ENCODE measurements at regions not wholly inside any gene's neighbourhood (a gene's known extent, or its start where the extent isn't known, plus 50 kb on each side); places are given as distances from the start of the nearest gene placed in this dataset.
"Not testable (repeated sequence)": the region's sequence is repeated elsewhere in the genome, so short reads cannot be mapped to it uniquely, and the experiment has no call there.

DNA sequence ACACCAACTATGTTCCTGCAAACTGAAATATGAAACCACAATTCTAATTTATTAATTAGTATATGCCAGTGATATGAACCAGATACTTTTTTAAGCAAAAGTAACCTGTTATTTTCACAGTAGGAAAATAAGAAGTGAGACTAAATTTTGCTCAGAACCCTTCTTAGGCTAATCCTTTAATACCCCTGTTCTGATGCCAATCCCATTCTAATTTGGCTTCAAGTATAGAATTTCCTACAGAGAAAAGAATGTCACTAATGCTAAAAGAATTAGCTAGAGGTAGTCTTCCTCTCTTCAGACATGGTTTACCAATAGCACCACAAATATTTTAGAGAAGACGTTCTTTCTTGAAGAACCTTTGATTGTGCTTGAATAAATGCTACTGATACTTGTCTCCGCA is 758.4 kb downstream of the FLRT2 start:
- no peak for DNase-seq (ENCODE audit: low read depth in 2 of 2)

DNA sequence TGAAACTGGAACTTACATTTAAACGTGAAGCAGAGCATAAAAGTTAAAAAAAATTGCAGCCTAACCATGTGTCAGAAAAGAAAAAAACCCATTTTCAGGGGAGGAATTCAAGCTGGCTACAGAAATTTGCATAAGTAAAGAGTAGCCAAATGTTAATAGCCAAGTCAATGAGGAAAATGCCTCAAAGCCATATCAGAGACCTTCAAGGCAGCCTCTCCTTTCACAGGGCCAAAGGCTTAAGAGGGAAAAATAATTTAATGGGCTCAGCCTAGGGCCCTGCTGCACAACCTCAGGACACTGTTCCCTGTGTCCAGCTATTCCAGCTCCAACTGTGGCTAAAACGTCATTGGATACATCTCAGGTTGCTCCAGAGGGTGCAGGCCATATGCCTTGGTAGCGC is 749.5 kb downstream of the FLRT2 start:
- no peak for DNase-seq (ENCODE audit: low read depth in 2 of 2)

- no peak for DNase-seq (ENCODE audit: low read depth in 2 of 2)
Measured at GRCh38 chr14:86257973-86258372, 728.0 kb downstream of the FLRT2 start.

DNA sequence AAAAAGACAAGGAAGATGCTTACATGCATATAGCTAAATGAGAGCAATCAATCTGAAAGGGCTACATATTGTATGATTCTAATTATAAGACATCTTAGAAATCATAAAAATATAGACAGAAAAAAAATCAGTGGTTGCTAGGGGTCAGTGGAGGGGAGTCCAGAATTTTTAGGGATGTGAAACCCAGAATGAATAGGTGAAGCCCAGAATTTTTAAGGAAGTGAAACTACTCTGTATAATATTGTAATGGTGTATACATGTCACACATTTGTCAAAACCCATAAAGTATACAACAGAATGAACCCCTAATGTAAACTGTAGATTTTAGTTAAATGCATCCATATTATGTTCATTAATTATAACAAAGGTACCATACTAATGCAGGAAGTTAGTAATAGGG is 713.2 kb downstream of the FLRT2 start:
- DNase-seq (ENCODE audit: low read depth in 2 of 2): no peak

DNA sequence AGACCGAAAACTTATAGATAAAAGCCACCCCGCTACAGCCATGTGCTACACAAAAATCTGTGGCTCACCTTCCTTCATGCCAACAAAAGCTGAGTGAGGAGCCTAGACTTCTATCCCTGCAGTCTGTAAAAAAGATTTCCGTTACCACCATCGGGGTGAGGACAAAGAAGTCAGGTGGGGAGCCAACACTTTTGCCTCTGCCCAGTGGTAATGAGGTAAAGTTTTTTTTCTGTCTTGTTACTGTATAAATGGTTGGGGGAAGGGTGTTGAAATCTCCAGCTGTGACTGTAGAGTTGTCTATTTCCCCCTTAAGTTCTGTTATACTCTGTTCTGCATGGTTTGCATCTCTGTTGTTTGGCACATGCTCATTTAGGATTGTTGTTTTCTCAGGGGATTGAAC is 707.8 kb downstream of the FLRT2 start:
- DNase-seq (ENCODE audit: low read depth in 2 of 2): no peak

- no peak for DNase-seq (ENCODE audit: low read depth in 2 of 2)
Measured at GRCh38 chr14:86221755-86222154, 691.8 kb downstream of the FLRT2 start.

- no peak for DNase-seq (ENCODE audit: low read depth in 2 of 2)
Measured at GRCh38 chr14:86221000-86221399, 691.1 kb downstream of the FLRT2 start.

- no peak for DNase-seq (ENCODE audit: low read depth in 2 of 2)
Measured at GRCh38 chr14:86217523-86217922, 687.6 kb downstream of the FLRT2 start.

DNA sequence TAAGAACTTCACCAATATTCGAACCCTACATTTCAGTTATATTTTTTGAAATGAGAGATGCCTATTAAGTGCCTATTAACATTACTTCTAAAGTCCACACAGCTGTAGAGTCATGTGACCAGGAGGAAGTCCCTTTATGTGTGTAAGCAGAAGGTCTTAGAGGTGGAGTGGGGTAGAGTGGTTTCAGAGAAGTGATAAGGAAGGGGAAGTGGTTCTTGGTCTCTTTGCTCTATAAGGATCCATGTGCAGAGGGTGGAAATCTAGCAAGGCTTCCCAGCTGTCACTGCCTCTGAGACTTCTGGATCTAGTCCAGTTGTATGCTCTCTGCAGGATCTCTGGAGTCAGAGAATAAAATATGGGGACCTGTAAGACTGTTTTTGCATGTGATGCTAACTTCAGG is 673.9 kb downstream of the FLRT2 start:
- no peak for DNase-seq (ENCODE audit: low read depth in 2 of 2)

- DNase-seq (ENCODE audit: low read depth in 2 of 2): peak in 1 of 2 experiments; percentile 3
Measured at GRCh38 chr14:86196471-86196870, 666.5 kb downstream of the FLRT2 start.

DNA sequence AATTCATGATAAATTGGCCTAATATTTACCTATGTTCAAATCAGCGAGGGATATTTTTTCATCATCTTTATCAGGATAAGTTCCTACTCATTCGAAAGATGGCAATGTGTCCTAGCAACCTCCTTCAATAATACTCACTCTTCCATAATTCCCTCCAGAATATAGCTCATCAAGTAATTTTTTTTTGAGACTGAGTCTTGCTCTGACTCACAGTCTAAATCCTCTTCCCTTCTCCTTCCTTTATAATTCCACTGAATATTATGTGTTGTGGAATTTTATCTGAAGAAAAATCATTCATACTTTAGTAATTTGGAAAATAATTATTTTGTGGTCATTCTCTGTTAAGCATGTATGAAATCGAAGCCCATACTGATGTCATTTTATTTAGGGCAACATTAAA is 663.8 kb downstream of the FLRT2 start:
- DNase-seq (ENCODE audit: low read depth in 2 of 2): no peak

GRCh38 chr14:86179980-86180379 is 650.0 kb downstream of the FLRT2 start:
- no peak for DNase-seq (ENCODE audit: low read depth in 2 of 2)

DNA sequence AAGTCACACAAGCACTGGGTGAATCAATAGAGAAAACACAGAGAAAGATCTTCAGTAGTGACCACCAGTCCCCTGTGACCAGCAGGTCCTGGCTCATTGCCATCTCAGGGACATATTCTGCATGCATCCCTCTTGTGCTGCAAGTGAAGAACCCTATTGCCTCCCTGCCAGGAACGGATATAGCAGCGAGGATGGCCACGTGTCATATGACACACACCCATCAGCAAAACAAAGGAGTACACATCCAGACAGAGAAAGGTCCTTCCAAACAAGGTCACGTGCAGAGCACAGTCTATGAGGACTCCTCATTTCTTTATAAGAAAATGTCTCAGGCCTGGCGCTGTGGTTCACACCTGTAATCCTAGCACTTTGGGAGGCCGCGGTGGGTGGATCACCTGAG is 638.4 kb downstream of the FLRT2 start:
- DNase-seq (ENCODE audit: low read depth in 2 of 2): no peak

GRCh38 chr14:86166541-86166940 is 636.6 kb downstream of the FLRT2 start:
- no peak for DNase-seq (ENCODE audit: low read depth in 2 of 2)

DNA sequence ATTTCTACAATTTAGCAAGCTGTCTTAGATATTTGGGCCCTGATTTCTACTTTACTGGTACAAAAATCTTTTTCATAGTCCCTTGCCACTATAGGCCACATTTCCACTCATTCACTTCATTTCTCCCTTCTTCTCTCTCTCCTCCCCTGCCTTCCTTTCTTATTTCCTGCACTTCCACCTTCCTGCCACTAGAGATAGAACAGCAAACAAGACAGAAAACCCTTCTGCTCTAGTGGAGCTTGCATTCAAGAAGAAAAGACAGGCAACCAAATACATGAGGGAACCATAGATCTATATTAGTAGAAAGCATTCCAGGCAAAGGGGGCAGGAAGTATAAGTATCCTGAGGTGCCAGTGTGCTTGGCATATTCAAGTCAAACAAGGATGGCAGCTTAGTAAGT is 623.5 kb downstream of the FLRT2 start:
- DNase-seq (ENCODE audit: low read depth in 2 of 2): no peak

DNA sequence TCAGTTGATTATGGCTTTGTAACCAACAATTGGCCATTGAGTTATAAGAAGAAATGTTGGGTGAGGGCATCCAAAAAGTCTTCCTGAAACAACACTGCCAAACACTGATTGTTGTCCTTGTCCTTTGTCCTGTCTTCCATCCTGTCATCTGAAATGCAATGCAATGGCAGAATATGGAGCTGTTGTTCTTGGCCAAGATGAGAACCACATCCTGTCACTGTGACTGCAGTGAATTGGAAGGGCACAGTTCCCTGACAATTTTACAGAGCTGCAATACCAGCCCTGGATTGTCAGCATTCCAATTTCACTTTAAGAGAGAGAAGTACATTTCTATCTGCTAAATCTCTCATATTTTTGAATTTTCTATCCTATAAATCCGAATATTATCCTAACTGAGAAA is 613.3 kb downstream of the FLRT2 start:
- no peak for DNase-seq (ENCODE audit: low read depth in 2 of 2)

GRCh38 chr14:86141966-86142365 is 612.0 kb downstream of the FLRT2 start:
- DNase-seq (ENCODE audit: low read depth in 2 of 2): no peak

- DNase-seq (ENCODE audit: low read depth in 2 of 2): no peak
Measured at GRCh38 chr14:86129426-86129825, 599.5 kb downstream of the FLRT2 start.

DNA sequence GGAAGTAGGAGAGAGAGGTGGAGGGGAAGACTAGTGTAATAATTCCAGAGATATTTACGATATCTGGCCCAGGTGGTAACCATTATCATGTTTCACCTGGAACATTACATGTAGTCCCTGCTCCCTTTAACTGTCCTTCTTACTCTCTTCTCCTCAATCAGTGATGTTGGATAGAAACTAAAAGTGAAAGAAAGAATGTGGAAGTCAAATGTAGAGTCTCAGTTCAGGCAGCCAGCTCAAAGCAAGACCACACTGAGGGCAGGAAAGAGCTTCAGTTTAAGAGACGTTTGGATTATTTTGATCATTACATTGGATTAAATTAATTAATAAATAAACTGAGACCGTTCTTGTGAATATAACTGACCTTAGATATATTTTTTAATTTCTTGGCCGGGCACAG is 594.4 kb downstream of the FLRT2 start:
- DNase-seq (ENCODE audit: low read depth in 2 of 2): no peak

DNA sequence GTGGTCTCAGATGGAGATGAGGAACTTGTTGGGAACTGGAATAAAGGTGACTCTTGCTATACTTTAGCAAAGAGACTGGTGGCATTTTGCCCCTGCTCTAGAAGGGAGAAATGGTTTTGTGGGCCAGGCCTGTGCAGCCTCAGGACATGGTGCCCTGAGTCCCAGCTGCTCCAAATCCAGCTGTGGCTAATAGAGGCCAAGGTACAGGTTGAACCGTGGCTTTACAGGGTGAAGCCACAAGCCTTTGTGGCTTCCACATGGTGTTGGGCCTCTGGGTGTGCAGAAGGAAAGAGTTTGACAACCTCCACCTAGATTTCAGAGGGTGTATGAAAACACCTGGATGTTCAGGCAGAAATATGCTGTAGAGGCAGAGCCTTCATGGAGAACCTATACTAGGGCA is 586.0 kb downstream of the FLRT2 start:
- DNase-seq (ENCODE audit: low read depth in 2 of 2): no peak

DNA sequence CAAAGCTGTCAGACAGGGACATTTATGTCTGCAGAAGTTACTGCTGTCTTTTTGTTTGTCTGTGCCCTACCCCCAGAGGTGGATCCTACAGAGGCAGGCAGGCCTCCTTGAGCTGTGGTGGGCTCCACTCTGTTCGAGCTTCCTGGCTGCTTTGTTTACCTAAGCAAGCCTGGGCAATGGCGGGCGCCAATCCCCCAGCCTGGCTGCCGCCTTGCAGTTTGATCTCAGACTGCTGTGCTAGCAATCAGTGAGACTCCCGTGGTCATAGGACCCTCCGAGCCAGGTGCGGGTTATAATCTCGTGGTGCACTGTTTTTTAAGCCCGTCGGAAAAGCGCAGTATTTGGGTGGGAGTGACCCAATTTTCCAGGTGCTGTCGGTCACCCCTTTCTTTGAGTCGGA is 580.9 kb downstream of the FLRT2 start:
- not testable (repeated sequence) for DNase-seq (ENCODE audit: low read depth in 2 of 2)

DNA sequence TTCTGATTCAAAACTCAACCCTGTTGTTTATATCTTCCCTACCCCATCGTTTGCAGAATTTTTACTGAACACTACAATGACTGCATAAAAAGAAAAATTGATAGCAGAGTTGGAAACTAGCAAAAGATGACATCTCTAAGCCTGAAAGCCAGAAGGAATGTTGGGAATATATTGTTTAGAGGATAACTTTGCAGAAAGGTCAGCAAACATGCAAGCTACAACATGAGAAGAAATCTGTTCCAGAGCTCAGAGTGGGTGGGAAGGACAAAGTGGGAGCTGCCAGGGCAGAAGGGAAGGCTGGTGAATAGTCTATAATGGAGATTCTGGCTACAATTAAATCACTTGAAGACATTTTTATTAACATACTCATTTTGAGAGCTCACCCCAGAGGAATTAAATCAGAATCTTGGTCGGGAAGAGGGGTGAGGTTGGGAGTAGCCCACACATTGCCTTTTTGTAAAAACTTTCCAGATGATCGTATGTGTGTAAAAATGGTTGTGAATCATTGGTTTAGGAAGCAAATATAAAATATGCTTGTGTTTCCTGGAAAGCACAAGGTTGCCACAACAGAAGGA is 574.8 kb downstream of the FLRT2 start:
- peak in 1 of 2 experiments; percentile 1 for DNase-seq (ENCODE audit: low read depth in 2 of 2)

DNA sequence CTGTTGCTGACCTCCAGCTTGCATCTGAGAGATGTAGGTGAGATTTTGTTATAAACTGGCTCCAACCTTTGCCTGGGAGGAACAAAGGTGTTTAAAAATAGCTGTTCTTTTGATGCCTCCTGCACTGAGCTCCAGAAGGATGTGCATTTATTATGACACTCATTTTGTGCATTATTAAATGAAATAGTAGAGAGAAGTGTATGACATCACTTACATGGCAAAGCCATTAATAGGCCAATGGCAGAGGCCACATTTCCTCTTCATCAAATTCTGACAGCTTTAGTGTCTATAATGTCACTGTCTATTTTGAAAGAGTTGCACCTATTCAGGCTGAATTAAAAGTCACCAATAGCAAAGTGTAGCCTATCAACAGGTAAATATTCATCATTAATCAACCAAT is 564.6 kb downstream of the FLRT2 start:
- DNase-seq (ENCODE audit: low read depth in 2 of 2): no peak

- peak in 1 of 2 experiments; percentile 1 for DNase-seq (ENCODE audit: low read depth in 2 of 2)
Measured at GRCh38 chr14:86091811-86092210, 561.9 kb downstream of the FLRT2 start.

- DNase-seq (ENCODE audit: low read depth in 2 of 2): no peak
Measured at GRCh38 chr14:86088156-86088555, 558.2 kb downstream of the FLRT2 start.

All from fibroblast of skin of left quadriceps (primary cell).